HepG2 (cell line): ENCODE measurements at regions not wholly inside any gene's neighbourhood (a gene's known extent, or its start where the extent isn't known, plus 50 kb on each side); places are given as distances from the start of the nearest gene placed in this dataset.

Experiments
- GATAD2A ChIP-seq: IDR thresholded peaks from 2 replicates; pipeline ENCODE4 v1.6.1; 2016
- HMG20A ChIP-seq: IDR thresholded peaks from 2 replicates; pipeline ENCODE4 v1.6.1; 2016; ENCODE audit warnings: borderline replicate concordance
- HOXA3 ChIP-seq: sonication (generic); formaldehyde crosslinking; IDR thresholded peaks from 2 replicates; pipeline ENCODE4 v1.5.0; 2020; ENCODE audit warnings: missing genetic modification reagents
- LCORL ChIP-seq, 2 experiments: fragments of 450-650 bp in 1 of 2; sonication (generic) in 1 of 2; formaldehyde crosslinking in 1 of 2; IDR thresholded peaks; 2 replicates each; pipeline versions ENCODE4 v1.5.0 to v1.6.1; 2017 to 2020; ENCODE audit warnings: antibody characterized with exemption in 1 of 2, missing genetic modification reagents in 1 of 2
- RCOR2 ChIP-seq: IDR thresholded peaks from 2 replicates; pipeline ENCODE4 v1.6.1; 2016; ENCODE audit warnings: missing biosample characterization, missing genetic modification reagents
- RXRB ChIP-seq: IDR thresholded peaks from 2 replicates; pipeline ENCODE4 v1.6.1; 2016; ENCODE audit warnings: borderline replicate concordance, missing genetic modification reagents, missing compliant biosample characterization
- ZFP82 ChIP-seq: sonication (generic); formaldehyde crosslinking; IDR thresholded peaks from 2 replicates; pipeline ENCODE4 v1.5.1; 2020; ENCODE audit warnings: mild to moderate bottlenecking, missing genetic modification reagents, borderline replicate concordance
- ZNF430 ChIP-seq: sonication (generic); formaldehyde crosslinking; IDR thresholded peaks from 2 replicates; pipeline ENCODE4 v1.9.0; 2021; ENCODE audit warnings: mild to moderate bottlenecking, missing genetic modification reagents
- ZNF549 ChIP-seq: sonication (generic); formaldehyde crosslinking; IDR thresholded peaks from 2 replicates; pipeline ENCODE4 v1.5.0; 2020; ENCODE audit warnings: missing genetic modification reagents
- ZNF563 ChIP-seq: sonication (generic); formaldehyde crosslinking; IDR thresholded peaks from 2 replicates; pipeline ENCODE4 v1.8.0; 2022; ENCODE audit warnings: mild to moderate bottlenecking, moderate library complexity, missing genetic modification reagents
- TF ChIP-seq, protein P1 (sequence below): IDR thresholded peaks from 2 replicates; pipeline ENCODE4 v1.6.1; 2016; ENCODE audit warnings: missing biosample characterization, missing genetic modification reagents, low read depth
- TF ChIP-seq, protein P2 (sequence below): sonication (generic); formaldehyde crosslinking; IDR thresholded peaks from 2 replicates; pipeline ENCODE4 v1.4.0; 2020; ENCODE audit warnings: mild to moderate bottlenecking, missing genetic modification reagents, borderline replicate concordance
- TF ChIP-seq, protein P3 (sequence below): sonication (generic); formaldehyde crosslinking; IDR thresholded peaks from 2 replicates; pipeline ENCODE4 v1.5.1; 2020; ENCODE audit warnings: mild to moderate bottlenecking, missing genetic modification reagents, borderline replicate concordance
- TF ChIP-seq, protein P4 (sequence below): sonication (generic); formaldehyde crosslinking; IDR thresholded peaks from 2 replicates; pipeline ENCODE4 v1.4.0; 2020; ENCODE audit warnings: missing genetic modification reagents, borderline replicate concordance
- TF ChIP-seq, protein P5 (sequence below): IDR thresholded peaks from 2 replicates; pipeline ENCODE4 v1.6.1; 2016; ENCODE audit warnings: missing compliant biosample characterization, missing genetic modification reagents, borderline replicate concordance

DNA sequence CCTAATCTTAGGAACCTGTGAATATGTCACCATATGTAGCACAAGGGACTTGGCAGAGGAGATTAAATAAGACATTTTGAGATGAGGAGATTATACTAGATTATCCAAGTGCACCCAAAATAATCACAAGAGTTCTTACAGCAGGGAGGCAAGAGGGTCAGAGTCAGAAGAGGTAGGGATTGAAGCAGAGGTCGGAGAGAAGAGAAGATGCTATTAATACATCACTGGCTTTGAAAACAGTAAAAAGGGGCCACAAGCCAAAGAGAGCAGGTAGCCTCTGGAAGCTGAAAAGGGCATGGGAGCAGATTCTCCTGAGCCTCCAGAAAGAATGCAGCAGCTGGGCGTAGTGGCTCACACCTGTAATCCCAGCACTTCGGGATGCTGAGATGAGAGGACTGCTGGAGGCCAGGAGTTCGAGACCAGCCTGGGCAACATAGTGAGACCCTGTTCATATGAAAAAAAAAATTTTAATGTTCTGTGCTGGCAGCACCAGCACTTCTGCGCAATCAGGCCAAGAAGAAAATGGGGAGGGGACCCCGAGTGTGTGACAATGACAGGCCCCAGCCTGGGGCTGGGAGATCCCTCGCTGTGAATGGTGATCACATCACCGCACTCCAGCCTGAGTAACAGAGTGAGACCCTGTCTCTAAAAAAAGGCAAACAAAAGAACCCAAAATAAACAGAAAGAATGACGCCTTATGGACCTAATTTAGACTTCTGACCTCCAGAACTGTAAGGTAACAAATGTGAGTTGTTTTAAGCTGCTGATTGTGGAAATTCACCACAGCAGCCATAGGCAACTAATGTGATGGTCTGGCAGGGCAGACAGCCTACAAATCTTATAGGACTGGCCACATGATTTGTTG is 275.4 kb downstream of the MRTFB start (continued):
- TF ChIP-seq, protein P1, sequence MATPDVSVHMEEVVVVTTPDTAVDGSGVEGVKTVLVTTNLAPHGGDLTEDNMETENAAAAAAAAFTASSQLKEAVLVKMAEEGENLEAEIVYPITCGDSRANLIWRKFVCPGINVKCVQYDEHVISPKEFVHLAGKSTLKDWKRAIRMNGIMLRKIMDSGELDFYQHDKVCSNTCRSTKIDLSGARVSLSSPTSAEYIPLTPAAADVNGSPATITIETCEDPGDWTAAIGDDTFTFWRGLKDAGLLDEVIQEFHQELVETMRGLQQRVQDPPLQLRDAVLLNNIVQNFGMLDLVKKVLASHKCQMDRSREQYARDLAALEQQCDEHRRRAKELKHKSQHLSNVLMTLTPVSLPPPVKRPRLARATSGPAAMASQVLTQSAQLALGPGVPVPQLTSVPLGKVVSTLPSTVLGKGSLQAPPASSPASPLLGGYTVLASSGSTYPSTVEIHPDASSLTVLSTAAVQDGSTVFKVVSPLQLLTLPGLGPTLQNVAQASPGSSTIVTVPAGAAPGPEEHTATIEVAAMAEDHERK = no peak
- TF ChIP-seq, protein P2, sequence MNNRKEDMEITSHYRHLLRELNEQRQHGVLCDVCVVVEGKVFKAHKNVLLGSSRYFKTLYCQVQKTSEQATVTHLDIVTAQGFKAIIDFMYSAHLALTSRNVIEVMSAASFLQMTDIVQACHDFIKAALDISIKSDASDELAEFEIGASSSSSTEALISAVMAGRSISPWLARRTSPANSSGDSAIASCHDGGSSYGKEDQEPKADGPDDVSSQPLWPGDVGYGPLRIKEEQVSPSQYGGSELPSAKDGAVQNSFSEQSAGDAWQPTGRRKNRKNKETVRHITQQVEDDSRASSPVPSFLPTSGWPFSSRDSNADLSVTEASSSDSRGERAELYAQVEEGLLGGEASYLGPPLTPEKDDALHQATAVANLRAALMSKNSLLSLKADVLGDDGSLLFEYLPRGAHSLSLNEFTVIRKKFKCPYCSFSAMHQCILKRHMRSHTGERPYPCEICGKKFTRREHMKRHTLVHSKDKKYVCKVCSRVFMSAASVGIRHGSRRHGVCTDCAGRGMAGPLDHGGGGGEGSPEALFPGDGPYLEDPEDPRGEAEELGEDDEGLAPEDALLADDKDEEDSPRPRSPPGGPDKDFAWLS (CRISPR knock-in tag) = no peak
- TF ChIP-seq, protein P3, sequence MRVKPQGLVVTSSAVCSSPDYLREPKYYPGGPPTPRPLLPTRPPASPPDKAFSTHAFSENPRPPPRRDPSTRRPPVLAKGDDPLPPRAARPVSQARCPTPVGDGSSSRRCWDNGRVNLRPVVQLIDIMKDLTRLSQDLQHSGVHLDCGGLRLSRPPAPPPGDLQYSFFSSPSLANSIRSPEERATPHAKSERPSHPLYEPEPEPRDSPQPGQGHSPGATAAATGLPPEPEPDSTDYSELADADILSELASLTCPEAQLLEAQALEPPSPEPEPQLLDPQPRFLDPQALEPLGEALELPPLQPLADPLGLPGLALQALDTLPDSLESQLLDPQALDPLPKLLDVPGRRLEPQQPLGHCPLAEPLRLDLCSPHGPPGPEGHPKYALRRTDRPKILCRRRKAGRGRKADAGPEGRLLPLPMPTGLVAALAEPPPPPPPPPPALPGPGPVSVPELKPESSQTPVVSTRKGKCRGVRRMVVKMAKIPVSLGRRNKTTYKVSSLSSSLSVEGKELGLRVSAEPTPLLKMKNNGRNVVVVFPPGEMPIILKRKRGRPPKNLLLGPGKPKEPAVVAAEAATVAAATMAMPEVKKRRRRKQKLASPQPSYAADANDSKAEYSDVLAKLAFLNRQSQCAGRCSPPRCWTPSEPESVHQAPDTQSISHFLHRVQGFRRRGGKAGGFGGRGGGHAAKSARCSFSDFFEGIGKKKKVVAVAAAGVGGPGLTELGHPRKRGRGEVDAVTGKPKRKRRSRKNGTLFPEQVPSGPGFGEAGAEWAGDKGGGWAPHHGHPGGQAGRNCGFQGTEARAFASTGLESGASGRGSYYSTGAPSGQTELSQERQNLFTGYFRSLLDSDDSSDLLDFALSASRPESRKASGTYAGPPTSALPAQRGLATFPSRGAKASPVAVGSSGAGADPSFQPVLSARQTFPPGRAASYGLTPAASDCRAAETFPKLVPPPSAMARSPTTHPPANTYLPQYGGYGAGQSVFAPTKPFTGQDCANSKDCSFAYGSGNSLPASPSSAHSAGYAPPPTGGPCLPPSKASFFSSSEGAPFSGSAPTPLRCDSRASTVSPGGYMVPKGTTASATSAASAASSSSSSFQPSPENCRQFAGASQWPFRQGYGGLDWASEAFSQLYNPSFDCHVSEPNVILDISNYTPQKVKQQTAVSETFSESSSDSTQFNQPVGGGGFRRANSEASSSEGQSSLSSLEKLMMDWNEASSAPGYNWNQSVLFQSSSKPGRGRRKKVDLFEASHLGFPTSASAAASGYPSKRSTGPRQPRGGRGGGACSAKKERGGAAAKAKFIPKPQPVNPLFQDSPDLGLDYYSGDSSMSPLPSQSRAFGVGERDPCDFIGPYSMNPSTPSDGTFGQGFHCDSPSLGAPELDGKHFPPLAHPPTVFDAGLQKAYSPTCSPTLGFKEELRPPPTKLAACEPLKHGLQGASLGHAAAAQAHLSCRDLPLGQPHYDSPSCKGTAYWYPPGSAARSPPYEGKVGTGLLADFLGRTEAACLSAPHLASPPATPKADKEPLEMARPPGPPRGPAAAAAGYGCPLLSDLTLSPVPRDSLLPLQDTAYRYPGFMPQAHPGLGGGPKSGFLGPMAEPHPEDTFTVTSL (CRISPR knock-in tag) = peak; percentile 72; the same call in 1 of the 2 replicates
- 0 out of 2 replicates have a peak, but pooled peaks have one; percentile 13 for TF ChIP-seq ZNF563 (CRISPR knock-in tag)
- TF ChIP-seq, protein P4, sequence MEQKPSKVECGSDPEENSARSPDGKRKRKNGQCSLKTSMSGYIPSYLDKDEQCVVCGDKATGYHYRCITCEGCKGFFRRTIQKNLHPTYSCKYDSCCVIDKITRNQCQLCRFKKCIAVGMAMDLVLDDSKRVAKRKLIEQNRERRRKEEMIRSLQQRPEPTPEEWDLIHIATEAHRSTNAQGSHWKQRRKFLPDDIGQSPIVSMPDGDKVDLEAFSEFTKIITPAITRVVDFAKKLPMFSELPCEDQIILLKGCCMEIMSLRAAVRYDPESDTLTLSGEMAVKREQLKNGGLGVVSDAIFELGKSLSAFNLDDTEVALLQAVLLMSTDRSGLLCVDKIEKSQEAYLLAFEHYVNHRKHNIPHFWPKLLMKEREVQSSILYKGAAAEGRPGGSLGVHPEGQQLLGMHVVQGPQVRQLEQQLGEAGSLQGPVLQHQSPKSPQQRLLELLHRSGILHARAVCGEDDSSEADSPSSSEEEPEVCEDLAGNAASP (CRISPR knock-in tag) = peak; percentile 21; the same call in 1 of the 2 replicates
- peak; percentile 31; the same call in 1 of the 2 replicates for TF ChIP-seq RCOR2 (CRISPR knock-in tag)
- 0 out of 2 replicates have a peak, but pooled peaks have one; percentile 21 for TF ChIP-seq GATAD2A (CRISPR knock-in tag)
- 0 out of 2 replicates have a peak, but pooled peaks have one; percentile 52 for TF ChIP-seq ZNF430 (CRISPR knock-in tag)
- peak; percentile 39; the same call in 1 of the 2 replicates for TF ChIP-seq RXRB (CRISPR knock-in tag)
- peak; percentile 63; the same call in 1 of the 2 replicates for TF ChIP-seq HOXA3 (CRISPR knock-in tag)
- peak; percentile 51; the same call in 1 of the 2 replicates for TF ChIP-seq LCORL (IDR thresholded peaks at IDR 0.05)
- TF ChIP-seq LCORL (CRISPR knock-in tag; IDR thresholded peaks at IDR 0.05) = peak; percentile 80
- TF ChIP-seq, protein P5, sequence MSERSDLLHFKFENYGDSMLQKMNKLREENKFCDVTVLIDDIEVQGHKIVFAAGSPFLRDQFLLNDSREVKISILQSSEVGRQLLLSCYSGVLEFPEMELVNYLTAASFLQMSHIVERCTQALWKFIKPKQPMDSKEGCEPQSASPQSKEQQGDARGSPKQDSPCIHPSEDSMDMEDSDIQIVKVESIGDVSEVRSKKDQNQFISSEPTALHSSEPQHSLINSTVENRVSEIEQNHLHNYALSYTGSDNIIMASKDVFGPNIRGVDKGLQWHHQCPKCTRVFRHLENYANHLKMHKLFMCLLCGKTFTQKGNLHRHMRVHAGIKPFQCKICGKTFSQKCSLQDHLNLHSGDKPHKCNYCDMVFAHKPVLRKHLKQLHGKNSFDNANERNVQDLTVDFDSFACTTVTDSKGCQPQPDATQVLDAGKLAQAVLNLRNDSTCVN = peak; percentile 44
- 0 out of 2 replicates have a peak, but pooled peaks have one; percentile 43 for TF ChIP-seq ZFP82 (CRISPR knock-in tag)
- peak; percentile 24; the same call in 1 of the 2 replicates for TF ChIP-seq HMG20A (CRISPR knock-in tag)
- no peak for TF ChIP-seq ZNF549 (CRISPR knock-in tag)
